A549 (cell line): ENCODE measurements at regions not wholly inside any gene's neighbourhood (a gene's known extent, or its start where the extent isn't known, plus 50 kb on each side); places are given as distances from the start of the nearest gene placed in this dataset.

Experiments used
- ATAC-seq, 2 experiments: fragments of 200-7000 bp in 1 of 2; fragments of >200 bp in 1 of 2; cut with Nextera tagmentation in 1 of 2; cut with Tn5 transposase in 1 of 2; 3 replicates each; pipeline versions ENCODE4 v1.8.0 to v1.9.1; 2018 to 2020; ENCODE audit warnings: mild to moderate bottlenecking in 1 of 2, moderate library complexity in 1 of 2
- CTCF ChIA-PET: fragments of 300-600 bp; sonication (Branson Sonifier 250); formaldehyde crosslinking; extraction: SDS; loops from one replicate; lab custom pipeline; 2021; ENCODE audit warnings: antibody characterized with exemption, inconsistent platforms; lab: Yijun Ruan, JAX
- POLR2A ChIA-PET: fragments of 350-600 bp; formaldehyde crosslinking; extraction: SDS; loops from one replicate; lab custom pipeline; 2021; ENCODE audit warnings: antibody characterized with exemption, inconsistent platforms; lab: Yijun Ruan, JAX
- DNase-seq, 2 experiments: peaks; one replicate each; pipeline versions ENCODE4 v3.0.0 to v3.0.0-alpha.2; 2011 to 2016; ENCODE audit warnings: low read depth in 1 of 2, low spot score in 1 of 2
- FAIRE-seq: peaks from 2 replicates; lab custom pipeline; 2011; peaks lifted over from hg19 to GRCh38; lab: Jason Lieb, UNC
- H3K27ac ChIP-seq, 2 experiments: fragments of >200 bp; sonication (Bioruptor Twin); formaldehyde crosslinking; 3 replicates each; pipeline ENCODE4 v1.5.1; 2016 to 2017
- H3K4me1 ChIP-seq: fragments of >200 bp; sonication (Bioruptor Twin); formaldehyde crosslinking; 3 replicates; pipeline ENCODE4 v1.6.1; 2016
- H3K4me2 ChIP-seq: fragments of >200 bp; sonication (Bioruptor Twin); formaldehyde crosslinking; 3 replicates; pipeline ENCODE4 v1.6.1; 2016
- H3K4me3 ChIP-seq: fragments of >200 bp; sonication (Bioruptor Twin); formaldehyde crosslinking; 3 replicates; pipeline ENCODE4 v1.5.1; 2016
- H3K9me3 ChIP-seq: fragments of >200 bp; sonication (Bioruptor Twin); formaldehyde crosslinking; 3 replicates; pipeline ENCODE4 v1.6.1; 2016
- BHLHE40 ChIP-seq: IDR thresholded peaks from 2 replicates; pipeline ENCODE4 v1.6.1; 2012; ENCODE audit warnings: low read depth, low read length, inconsistent platforms
- CHD2 ChIP-seq: fragments of 150-350 bp; IDR thresholded peaks from 2 replicates; pipeline ENCODE4 v1.6.1; 2014; ENCODE audit warnings: low read length; ENCODE audit not compliant: partially characterized antibody
- EP300 ChIP-seq, 2 experiments: fragments of >200 bp; sonication (Bioruptor Twin); formaldehyde crosslinking; IDR thresholded peaks; 2 replicates in 1 of 2; 3 replicates in 1 of 2; pipeline ENCODE4 v1.6.1; 2016 to 2017
- FOSL2 ChIP-seq, 2 experiments: fragments of 450-650 bp in 1 of 2; fragments of >200 bp in 1 of 2; sonication (Bioruptor Twin) in 1 of 2; formaldehyde crosslinking; IDR thresholded peaks; 2 replicates each; pipeline versions ENCODE4 v1.5.0 to v1.6.1; 2016 to 2020; ENCODE audit warnings: mild to moderate bottlenecking in 1 of 2, moderate library complexity in 1 of 2
- GATA3 ChIP-seq: IDR thresholded peaks from 2 replicates; pipeline ENCODE4 v1.6.1; 2012; ENCODE audit warnings: borderline replicate concordance
- HEYL ChIP-seq: fragments of 250-450 bp; sonication (Bioruptor Pico); IDR thresholded peaks from 2 replicates; pipeline ENCODE4 v1.8.0; 2021; ENCODE audit warnings: mild to moderate bottlenecking, moderate library complexity
- JUNB ChIP-seq: fragments of >200 bp; sonication (Bioruptor Twin); formaldehyde crosslinking; IDR thresholded peaks from 2 replicates; pipeline ENCODE4 v1.6.1; 2016
- NR3C1 ChIP-seq: fragments of >200 bp; sonication (Bioruptor Twin); formaldehyde crosslinking; IDR thresholded peaks from 3 replicates; pipeline ENCODE4 v1.6.1; 2017
- RARB ChIP-seq: fragments of 250-450 bp; sonication (Bioruptor Pico); IDR thresholded peaks from 2 replicates; pipeline ENCODE4 v1.8.0; 2021; ENCODE audit warnings: mild to moderate bottlenecking, moderate library complexity
- RCOR1 ChIP-seq: fragments of 150-350 bp; IDR thresholded peaks from 2 replicates; pipeline ENCODE4 v1.6.1; 2014; ENCODE audit warnings: antibody characterized with exemption, low read length, low read depth
- RNF2 ChIP-seq: fragments of 200-600 bp; sonication (generic); IDR thresholded peaks from 2 replicates; pipeline ENCODE4 v1.6.1; 2016; ENCODE audit warnings: low read depth, mild to moderate bottlenecking, antibody characterized with exemption, moderate library complexity, borderline replicate concordance
- SREBF2 ChIP-seq: fragments of 450-650 bp; IDR thresholded peaks from 2 replicates; pipeline ENCODE4 v1.6.1; 2014; ENCODE audit warnings: mild to moderate bottlenecking, moderate library complexity
- WGBS: methylation state at CpG from one replicate; pipeline ENCODE4 v1.1.6; 2017; ENCODE audit errors: missing lambda C conversion rate; 5-methylcytosine and 5-hydroxymethylcytosine counted together
- TF ChIP-seq, protein P1 (sequence below): fragments of 250-450 bp; sonication (Bioruptor Pico); IDR thresholded peaks from 2 replicates; pipeline ENCODE4 v1.5.0; 2021; ENCODE audit warnings: mild to moderate bottlenecking, moderate library complexity, borderline replicate concordance
- TF ChIP-seq, protein P2 (sequence below): fragments of >200 bp; sonication (Bioruptor Twin); formaldehyde crosslinking; IDR thresholded peaks from 2 replicates; pipeline ENCODE4 v1.6.1; 2016
- TF ChIP-seq, protein P3 (sequence below): fragments of >200 bp; sonication (Bioruptor Twin); formaldehyde crosslinking; IDR thresholded peaks from 3 replicates; pipeline ENCODE4 v1.6.1; 2016
- TF ChIP-seq, protein P4 (sequence below): IDR thresholded peaks from 2 replicates; pipeline ENCODE4 v1.6.1; 2012
- TF ChIP-seq, protein P5 (sequence below): fragments of 450-650 bp; IDR thresholded peaks from 2 replicates; pipeline ENCODE4 v1.6.1; 2014; ENCODE audit warnings: antibody characterized with exemption

DNA sequence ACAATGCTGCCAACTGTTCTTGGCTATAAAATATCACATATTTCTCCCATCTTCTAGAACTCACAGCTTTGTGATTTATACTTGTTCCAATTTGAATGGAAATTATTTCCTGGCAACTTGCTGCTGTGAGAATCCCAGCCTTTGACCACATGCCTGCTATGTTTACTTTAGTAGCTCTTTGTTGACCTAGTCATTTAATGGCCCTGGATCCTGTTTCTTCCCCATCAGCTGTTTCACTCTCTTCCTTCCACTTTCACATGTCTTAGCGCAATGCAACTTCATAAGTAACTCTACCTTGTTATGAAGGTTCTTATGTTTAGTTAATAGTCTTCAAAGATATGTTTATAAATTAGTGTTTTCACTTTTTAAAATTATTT, 1973.6 kb upstream of the AGA start:
- ATAC-seq: peak in 1 of 2 experiments; percentile 44; a peak in 1 of 6 replicates
- FAIRE-seq: no peak
- H3K4me3 ChIP-seq: no peak overlapping the region
- peak in 1 of 2 experiments; percentile 31 for DNase-seq
- H3K27ac ChIP-seq: no peak overlapping the region
- POLR2A ChIA-PET: no interaction called here
- WGBS: 12% methylated on average over 1 of the region's 1 CpG
- TF ChIP-seq BHLHE40 (no peak), RARB (CRISPR knock-in tag) (no peak)
- TF ChIP-seq, protein P1, sequence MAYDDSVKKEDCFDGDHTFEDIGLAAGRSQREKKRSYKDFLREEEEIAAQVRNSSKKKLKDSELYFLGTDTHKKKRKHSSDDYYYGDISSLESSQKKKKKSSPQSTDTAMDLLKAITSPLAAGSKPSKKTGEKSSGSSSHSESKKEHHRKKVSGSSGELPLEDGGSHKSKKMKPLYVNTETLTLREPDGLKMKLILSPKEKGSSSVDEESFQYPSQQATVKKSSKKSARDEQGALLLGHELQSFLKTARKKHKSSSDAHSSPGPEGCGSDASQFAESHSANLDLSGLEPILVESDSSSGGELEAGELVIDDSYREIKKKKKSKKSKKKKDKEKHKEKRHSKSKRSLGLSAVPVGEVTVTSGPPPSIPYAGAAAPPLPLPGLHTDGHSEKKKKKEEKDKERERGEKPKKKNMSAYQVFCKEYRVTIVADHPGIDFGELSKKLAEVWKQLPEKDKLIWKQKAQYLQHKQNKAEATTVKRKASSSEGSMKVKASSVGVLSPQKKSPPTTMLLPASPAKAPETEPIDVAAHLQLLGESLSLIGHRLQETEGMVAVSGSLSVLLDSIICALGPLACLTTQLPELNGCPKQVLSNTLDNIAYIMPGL (CRISPR knock-in tag): no peak
- TF ChIP-seq, all 56 proteins: peak for 0
- CTCF ChIA-PET: no interaction called here
- H3K9me3 ChIP-seq: no peaks in the 10 kb centered on the region
- H3K4me2 ChIP-seq: peak overlapping the region; percentile 43; the same call in 2 of the 3 replicates
- peaks cover 3% of the 10 kb centered on the region; the same call in 1 of the 3 replicates for H3K4me1 ChIP-seq

DNA sequence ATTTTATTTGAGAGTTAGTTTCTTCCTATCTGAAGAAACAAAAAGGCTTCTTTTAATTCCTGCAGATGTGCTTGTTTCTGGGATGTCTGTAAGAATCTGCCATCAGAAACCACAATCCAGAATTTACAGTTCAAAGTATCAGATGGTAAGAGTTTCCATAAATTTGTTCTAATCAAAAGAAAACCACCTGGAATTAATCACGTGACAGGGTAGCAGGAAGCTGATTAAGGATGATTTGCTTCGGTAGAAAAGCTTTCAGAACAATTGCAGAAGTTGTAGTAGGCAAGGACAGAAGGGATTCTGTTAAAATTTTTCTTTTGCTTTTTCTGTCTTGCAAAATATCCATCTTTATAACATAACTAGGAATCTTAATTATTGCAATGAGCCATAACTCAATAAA, 1975.1 kb upstream of the AGA start:
- no peak for FAIRE-seq
- WGBS: 15% methylated on average over 2 of the region's 2 CpGs

DNA sequence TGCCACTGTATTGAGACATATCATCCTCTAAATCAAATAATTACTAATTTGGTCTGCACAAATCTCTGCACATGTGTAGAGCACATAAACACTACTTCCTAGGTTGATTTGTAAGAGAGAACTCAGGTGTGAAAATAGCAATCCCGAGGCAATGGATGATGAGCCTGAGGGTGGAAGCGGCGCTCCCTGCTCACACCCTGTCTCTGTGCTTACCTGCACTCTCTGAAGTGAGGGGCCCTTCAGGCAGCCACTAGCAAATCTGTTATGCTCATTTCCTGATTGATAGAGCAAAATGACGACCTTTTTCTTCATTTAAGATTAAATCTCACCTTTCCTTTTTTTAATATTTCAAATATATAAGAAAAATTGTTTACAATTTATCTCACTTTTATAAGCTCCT, 1995.7 kb upstream of the AGA start:
- no peak overlapping the region for H3K4me3 ChIP-seq
- no peak for TF ChIP-seq JUNB
- no peak for TF ChIP-seq HEYL
- TF ChIP-seq NR3C1: no peak
- TF ChIP-seq CHD2: no peak
- no peak for TF ChIP-seq FOSL2 (IDR thresholded peaks at IDR 0.05)
- TF ChIP-seq FOSL2 (CRISPR knock-in tag; IDR thresholded peaks at IDR 0.05): no peak
- TF ChIP-seq, protein P2, sequence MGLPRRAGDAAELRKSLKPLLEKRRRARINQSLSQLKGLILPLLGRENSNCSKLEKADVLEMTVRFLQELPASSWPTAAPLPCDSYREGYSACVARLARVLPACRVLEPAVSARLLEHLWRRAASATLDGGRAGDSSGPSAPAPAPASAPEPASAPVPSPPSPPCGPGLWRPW: no peak
- TF ChIP-seq, protein P3, sequence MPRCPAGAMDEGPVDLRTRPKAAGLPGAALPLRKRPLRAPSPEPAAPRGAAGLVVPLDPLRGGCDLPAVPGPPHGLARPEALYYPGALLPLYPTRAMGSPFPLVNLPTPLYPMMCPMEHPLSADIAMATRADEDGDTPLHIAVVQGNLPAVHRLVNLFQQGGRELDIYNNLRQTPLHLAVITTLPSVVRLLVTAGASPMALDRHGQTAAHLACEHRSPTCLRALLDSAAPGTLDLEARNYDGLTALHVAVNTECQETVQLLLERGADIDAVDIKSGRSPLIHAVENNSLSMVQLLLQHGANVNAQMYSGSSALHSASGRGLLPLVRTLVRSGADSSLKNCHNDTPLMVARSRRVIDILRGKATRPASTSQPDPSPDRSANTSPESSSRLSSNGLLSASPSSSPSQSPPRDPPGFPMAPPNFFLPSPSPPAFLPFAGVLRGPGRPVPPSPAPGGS: no peak
- no peak for TF ChIP-seq RNF2
- TF ChIP-seq EP300 (IDR thresholded peaks at IDR 0.05): no peak
- TF ChIP-seq, protein P4, sequence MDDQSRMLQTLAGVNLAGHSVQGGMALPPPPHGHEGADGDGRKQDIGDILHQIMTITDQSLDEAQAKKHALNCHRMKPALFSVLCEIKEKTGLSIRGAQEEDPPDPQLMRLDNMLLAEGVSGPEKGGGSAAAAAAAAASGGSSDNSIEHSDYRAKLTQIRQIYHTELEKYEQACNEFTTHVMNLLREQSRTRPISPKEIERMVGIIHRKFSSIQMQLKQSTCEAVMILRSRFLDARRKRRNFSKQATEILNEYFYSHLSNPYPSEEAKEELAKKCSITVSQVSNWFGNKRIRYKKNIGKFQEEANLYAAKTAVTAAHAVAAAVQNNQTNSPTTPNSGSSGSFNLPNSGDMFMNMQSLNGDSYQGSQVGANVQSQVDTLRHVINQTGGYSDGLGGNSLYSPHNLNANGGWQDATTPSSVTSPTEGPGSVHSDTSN: no peak
- TF ChIP-seq SREBF2: no peak
- TF ChIP-seq, all 56 proteins: peak for 0
- ChIA-PET POLR2A (no interaction called here), CTCF (no interaction called here)
- no peak overlapping the region for H3K27ac ChIP-seq
- DNase-seq: no peak
- no peak overlapping the region for H3K4me2 ChIP-seq
- ATAC-seq: no peak
- no peaks in the 10 kb centered on the region for H3K9me3 ChIP-seq
- FAIRE-seq: no peak
- 15% methylated on average over 4 of the region's 4 CpGs for WGBS
- H3K4me1 ChIP-seq: no peaks in the 10 kb centered on the region

More for the DNA sequence above, 1975.1 kb upstream of the AGA start:
- POLR2A ChIA-PET: no interaction called here
- DNase-seq (no peak), ATAC-seq (no peak)
- no peaks in the 10 kb centered on the region for H3K9me3 ChIP-seq
- no peak overlapping the region for H3K27ac ChIP-seq
- CTCF ChIA-PET: no interaction called here
- H3K4me2 ChIP-seq: no peak overlapping the region
- peaks cover 3% of the 10 kb centered on the region; the same call in 1 of the 3 replicates for H3K4me1 ChIP-seq
- no peak for TF ChIP-seq HEYL
- TF ChIP-seq, protein P5, sequence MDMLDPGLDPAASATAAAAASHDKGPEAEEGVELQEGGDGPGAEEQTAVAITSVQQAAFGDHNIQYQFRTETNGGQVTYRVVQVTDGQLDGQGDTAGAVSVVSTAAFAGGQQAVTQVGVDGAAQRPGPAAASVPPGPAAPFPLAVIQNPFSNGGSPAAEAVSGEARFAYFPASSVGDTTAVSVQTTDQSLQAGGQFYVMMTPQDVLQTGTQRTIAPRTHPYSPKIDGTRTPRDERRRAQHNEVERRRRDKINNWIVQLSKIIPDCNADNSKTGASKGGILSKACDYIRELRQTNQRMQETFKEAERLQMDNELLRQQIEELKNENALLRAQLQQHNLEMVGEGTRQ: no peak
- TF ChIP-seq RCOR1: no peak
- no peak for TF ChIP-seq GATA3
- H3K4me3 ChIP-seq: no peak overlapping the region
